Stomach smooth muscle (tissue), 2 donors: ENCODE measurements at regions not wholly inside any gene's neighbourhood (a gene's known extent, or its start where the extent isn't known, plus 50 kb on each side); places are given as distances from the start of the nearest gene placed in this dataset.
"Not testable (repeated sequence)": the region's sequence is repeated elsewhere in the genome, so short reads cannot be mapped to it uniquely, and the experiment has no call there.

ENCODE experiments used
- H3K27ac ChIP-seq: one replicate; pipeline ENCODE4 v1.7.0; 2013; ENCODE audit warnings: mild to moderate bottlenecking, low read length, inconsistent platforms
- H3K27me3 ChIP-seq, 2 donors: one replicate each; pipeline ENCODE4 v1.7.0; 2013; ENCODE audit warnings: low read length in 2 of 2; ENCODE audit not compliant: insufficient read depth in 2 of 2, control insufficient read depth in 1 of 2
- H3K36me3 ChIP-seq, 2 donors: one replicate each; pipeline ENCODE4 v1.7.0; 2013; ENCODE audit warnings: low read length in 2 of 2; ENCODE audit not compliant: control insufficient read depth in 2 of 2, insufficient read depth in 2 of 2
- H3K4me1 ChIP-seq: one replicate; pipeline ENCODE4 v1.7.0; 2013; ENCODE audit warnings: low read length; ENCODE audit not compliant: control insufficient read depth, insufficient read depth
- H3K4me3 ChIP-seq, 2 donors: one replicate each; pipeline ENCODE4 v1.7.0; 2013; ENCODE audit warnings: low read length in 2 of 2
- H3K9ac ChIP-seq, 2 donors: one replicate each; pipeline ENCODE4 v1.7.0; 2013; ENCODE audit warnings: low read length in 2 of 2, mild to moderate bottlenecking in 1 of 2
- H3K9me3 ChIP-seq, 2 donors: one replicate each; pipeline ENCODE4 v1.7.0; 2013; ENCODE audit warnings: low read length in 2 of 2; ENCODE audit not compliant: control insufficient read depth in 2 of 2
- donor health status: healthy.
- donor health status: Pancreatic carcinoma.

- not testable (repeated sequence) for H3K36me3 ChIP-seq, H3K4me3 ChIP-seq, H3K27ac ChIP-seq, H3K9ac ChIP-seq, H3K4me1 ChIP-seq, H3K9me3 ChIP-seq, H3K27me3 ChIP-seq
These were observed 163.6 kb upstream of the C11orf58 start for GRCh38 chr11:16574889-16575288.

- no peaks in the 10 kb centered on the region for H3K36me3 ChIP-seq
- no peak overlapping the region for H3K9ac ChIP-seq
- H3K27me3 ChIP-seq: no peaks in the 10 kb centered on the region
- H3K4me3 ChIP-seq: no peak overlapping the region
- H3K9me3 ChIP-seq: no peaks in the 10 kb centered on the region
- no peaks in the 10 kb centered on the region for H3K4me1 ChIP-seq
- no peak overlapping the region for H3K27ac ChIP-seq
These were observed 165.5 kb upstream of the C11orf58 start for GRCh38 chr11:16572945-16573344.

- no peaks in the 10 kb centered on the region for H3K27me3 ChIP-seq
- no peaks in the 10 kb centered on the region for H3K9me3 ChIP-seq
- no peak overlapping the region for H3K4me3 ChIP-seq
- H3K27ac ChIP-seq: no peak overlapping the region
- no peaks in the 10 kb centered on the region for H3K4me1 ChIP-seq
- no peaks in the 10 kb centered on the region for H3K36me3 ChIP-seq
- H3K9ac ChIP-seq: no peak overlapping the region
These were observed 177.3 kb upstream of the C11orf58 start for GRCh38 chr11:16561150-16561549.

GRCh38 chr11:16558494-16558893 lies 180.0 kb upstream of the C11orf58 start:
- Histone ChIP-seq H3K27ac (no peak overlapping the region), H3K4me3 (no peak overlapping the region), H3K36me3 (no peaks in the 10 kb centered on the region), H3K9me3 (no peaks in the 10 kb centered on the region), H3K4me1 (no peaks in the 10 kb centered on the region), H3K27me3 (no peaks in the 10 kb centered on the region), H3K9ac (no peak overlapping the region)

GRCh38 chr11:16555956-16556355 lies 182.5 kb upstream of the C11orf58 start:
- H3K27me3 ChIP-seq: no peaks in the 10 kb centered on the region
- H3K27ac ChIP-seq: no peak overlapping the region
- H3K4me1 ChIP-seq: no peaks in the 10 kb centered on the region
- no peaks in the 10 kb centered on the region for H3K36me3 ChIP-seq
- H3K9me3 ChIP-seq: no peaks in the 10 kb centered on the region
- no peak overlapping the region for H3K9ac ChIP-seq
- H3K4me3 ChIP-seq: no peak overlapping the region

GRCh38 chr11:16554361-16554760 lies 184.1 kb upstream of the C11orf58 start:
- H3K4me3 ChIP-seq: no peak overlapping the region
- H3K4me1 ChIP-seq: no peaks in the 10 kb centered on the region
- no peak overlapping the region for H3K9ac ChIP-seq
- H3K27me3 ChIP-seq: no peaks in the 10 kb centered on the region
- H3K9me3 ChIP-seq: no peaks in the 10 kb centered on the region
- no peaks in the 10 kb centered on the region for H3K36me3 ChIP-seq
- H3K27ac ChIP-seq: no peak overlapping the region

- Histone ChIP-seq H3K4me3 (no peak overlapping the region), H3K27me3 (no peaks in the 10 kb centered on the region), H3K36me3 (no peaks in the 10 kb centered on the region), H3K9ac (no peak overlapping the region), H3K9me3 (no peaks in the 10 kb centered on the region), H3K4me1 (no peaks in the 10 kb centered on the region), H3K27ac (no peak overlapping the region)
These were observed 190.6 kb upstream of the C11orf58 start for GRCh38 chr11:16547879-16548278.

GRCh38 chr11:16543642-16544041 lies 187.3 kb upstream of the SOX6 start:
- H3K27ac ChIP-seq: no peak overlapping the region
- H3K4me1 ChIP-seq: no peaks in the 10 kb centered on the region
- H3K9ac ChIP-seq: no peak overlapping the region

GRCh38 chr11:16542353-16542752 lies 186.0 kb upstream of the SOX6 start:
- H3K36me3 ChIP-seq: no peaks in the 10 kb centered on the region
- H3K4me1 ChIP-seq: no peaks in the 10 kb centered on the region
- no peak overlapping the region for H3K4me3 ChIP-seq
- H3K9me3 ChIP-seq: no peaks in the 10 kb centered on the region
- H3K9ac ChIP-seq: no peak overlapping the region
- H3K27me3 ChIP-seq: no peaks in the 10 kb centered on the region
- no peak overlapping the region for H3K27ac ChIP-seq

More at GRCh38 chr11:16543642-16544041, 187.3 kb upstream of the SOX6 start:
- no peaks in the 10 kb centered on the region for H3K9me3 ChIP-seq
- H3K27me3 ChIP-seq: no peaks in the 10 kb centered on the region
- no peak overlapping the region for H3K4me3 ChIP-seq
- no peaks in the 10 kb centered on the region for H3K36me3 ChIP-seq

- Histone ChIP-seq H3K27ac (no peak overlapping the region), H3K4me3 (no peak overlapping the region), H3K4me1 (no peaks in the 10 kb centered on the region), H3K36me3 (no peaks in the 10 kb centered on the region), H3K9me3 (peaks cover 0 to 3% of the 10 kb centered on the region in 2 donors), H3K9ac (no peak overlapping the region), H3K27me3 (no peaks in the 10 kb centered on the region)
These were observed 180.2 kb upstream of the SOX6 start for GRCh38 chr11:16536513-16536912.

GRCh38 chr11:16528639-16529038 lies 172.3 kb upstream of the SOX6 start:
- Histone ChIP-seq H3K9me3 (no peaks in the 10 kb centered on the region), H3K36me3 (no peaks in the 10 kb centered on the region), H3K27ac (no peak overlapping the region), H3K4me3 (no peak overlapping the region), H3K4me1 (no peaks in the 10 kb centered on the region), H3K27me3 (no peaks in the 10 kb centered on the region), H3K9ac (no peak overlapping the region)
